Neutrophil (primary cell): ENCODE measurements at regions not wholly inside any gene's neighbourhood (a gene's known extent, or its start where the extent isn't known, plus 50 kb on each side); places are given as distances from the start of the nearest gene placed in this dataset.

ENCODE experiments used
- H3K27ac ChIP-seq: fragments of 200-600 bp; sonication (generic); 2 replicates; pipeline ENCODE4 v1.5.1; 2016; ENCODE audit warnings: mild to moderate bottlenecking, moderate library complexity
- H3K27me3 ChIP-seq: fragments of 200-600 bp; sonication (generic); 2 replicates; pipeline ENCODE4 v1.6.0; 2016; ENCODE audit warnings: mild to moderate bottlenecking
- H3K36me3 ChIP-seq: fragments of 200-600 bp; sonication (generic); 2 replicates; pipeline ENCODE4 v1.5.1; 2017
- H3K4me1 ChIP-seq, 2 experiments: fragments of 200-600 bp in 1 of 2; sonication (generic) in 1 of 2; 1 replicate in 1 of 2; 2 replicates in 1 of 2; pipeline versions ENCODE4 v1.5.1 to v1.6.1; 2013 to 2016; ENCODE audit warnings: low read depth in 1 of 2, low read length in 1 of 2, mild to moderate bottlenecking in 1 of 2, moderate library complexity in 1 of 2; ENCODE audit not compliant: control insufficient read depth in 1 of 2, insufficient read depth in 1 of 2
- H3K4me3 ChIP-seq, 2 experiments: fragments of 200-600 bp in 1 of 2; sonication (generic) in 1 of 2; 1 replicate in 1 of 2; 2 replicates in 1 of 2; pipeline ENCODE4 v1.5.1; 2013 to 2016; ENCODE audit warnings: low read depth in 1 of 2, low read length in 1 of 2, mild to moderate bottlenecking in 1 of 2, moderate library complexity in 1 of 2
- H3K9me3 ChIP-seq: fragments of 200-600 bp; sonication (generic); 2 replicates; pipeline ENCODE4 v1.5.1; 2016
- CTCF ChIP-seq: fragments of 200-600 bp; sonication (generic); IDR thresholded peaks from 2 replicates; pipeline ENCODE4 v1.5.1; 2016; ENCODE audit warnings: antibody characterized with exemption

GRCh38 chr16:9677301-9677653 lies 505.0 kb downstream of the GRIN2A start:
- no peak overlapping the region for H3K4me3 ChIP-seq
- no peak for TF ChIP-seq CTCF
- no peaks in the 10 kb centered on the region for H3K4me1 ChIP-seq
- no peaks in the 10 kb centered on the region for H3K27me3 ChIP-seq
- H3K36me3 ChIP-seq: no peaks in the 10 kb centered on the region
- H3K9me3 ChIP-seq: no peaks in the 10 kb centered on the region
- H3K27ac ChIP-seq: no peak overlapping the region

DNA sequence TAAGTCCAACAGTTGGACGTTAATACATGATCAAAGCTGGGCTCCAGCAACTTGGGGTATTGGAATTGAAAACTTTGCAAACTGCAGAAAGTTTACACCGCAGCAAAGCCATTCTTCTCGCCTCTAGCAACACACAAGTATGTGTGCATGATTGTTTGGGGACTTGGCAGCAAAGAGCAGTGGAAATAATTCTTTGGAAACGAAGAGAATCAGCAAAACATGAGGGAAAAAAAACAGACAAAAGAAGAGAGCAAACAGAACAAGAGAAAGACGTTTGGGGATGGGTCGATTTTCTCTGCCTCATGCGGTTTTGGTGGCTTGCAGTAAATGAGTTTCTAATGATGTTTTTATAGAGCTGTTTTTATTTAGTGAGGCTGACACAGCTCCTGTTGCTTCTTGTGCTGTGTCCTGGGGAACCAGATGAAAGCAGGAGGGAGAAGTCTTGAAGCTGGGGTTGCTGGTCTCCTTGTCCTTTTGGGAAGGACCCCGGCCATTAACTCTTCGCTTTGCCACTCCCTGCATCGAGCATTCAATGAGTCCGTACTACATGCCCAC lies 502.9 kb downstream of the GRIN2A start:
- TF ChIP-seq CTCF: no peak
- Histone ChIP-seq H3K4me3 (no peak overlapping the region), H3K27ac (no peak overlapping the region), H3K4me1 (no peaks in the 10 kb centered on the region), H3K36me3 (no peaks in the 10 kb centered on the region), H3K27me3 (no peaks in the 10 kb centered on the region), H3K9me3 (no peaks in the 10 kb centered on the region)

- Histone ChIP-seq H3K27me3 (no peaks in the 10 kb centered on the region), H3K9me3 (no peaks in the 10 kb centered on the region), H3K36me3 (no peaks in the 10 kb centered on the region), H3K4me1 (no peaks in the 10 kb centered on the region), H3K4me3 (no peak overlapping the region), H3K27ac (no peak overlapping the region)
- no peak for TF ChIP-seq CTCF
Measured at GRCh38 chr16:9680019-9680655, 502.1 kb downstream of the GRIN2A start.

GRCh38 chr16:9680968-9681367 lies 501.3 kb downstream of the GRIN2A start:
- no peaks in the 10 kb centered on the region for H3K36me3 ChIP-seq
- no peaks in the 10 kb centered on the region for H3K4me1 ChIP-seq
- H3K9me3 ChIP-seq: no peaks in the 10 kb centered on the region
- no peak for TF ChIP-seq CTCF
- no peak overlapping the region for H3K27ac ChIP-seq
- H3K4me3 ChIP-seq: no peak overlapping the region
- H3K27me3 ChIP-seq: no peaks in the 10 kb centered on the region

GRCh38 chr16:9681508-9681907 lies 500.7 kb downstream of the GRIN2A start:
- Histone ChIP-seq H3K4me1 (no peaks in the 10 kb centered on the region), H3K27ac (no peak overlapping the region), H3K36me3 (no peaks in the 10 kb centered on the region), H3K9me3 (no peaks in the 10 kb centered on the region), H3K27me3 (no peaks in the 10 kb centered on the region), H3K4me3 (no peak overlapping the region)
- no peak for TF ChIP-seq CTCF
